ENCODE measurements at regions not wholly inside any gene's neighbourhood (a gene's known extent, or its start where the extent isn't known, plus 50 kb on each side); places are given as distances from the start of the nearest gene placed in this dataset.
"Not testable (repeated sequence)": the region's sequence is repeated elsewhere in the genome, so short reads cannot be mapped to it uniquely, and the experiment has no call there.

GRCh38 chrX:131845771-131846170 is 177.3 kb upstream of the STK26 start:
- H3K9me3 Mint-ChIP-seq (ENCODE audit: low read depth, unreplicated experiment), result no peaks in the 10 kb centered on the region
- H3K4me1 Mint-ChIP-seq (ENCODE audit: low read depth, unreplicated experiment), result no peaks in the 10 kb centered on the region
- TF ChIP-seq, protein P1, sequence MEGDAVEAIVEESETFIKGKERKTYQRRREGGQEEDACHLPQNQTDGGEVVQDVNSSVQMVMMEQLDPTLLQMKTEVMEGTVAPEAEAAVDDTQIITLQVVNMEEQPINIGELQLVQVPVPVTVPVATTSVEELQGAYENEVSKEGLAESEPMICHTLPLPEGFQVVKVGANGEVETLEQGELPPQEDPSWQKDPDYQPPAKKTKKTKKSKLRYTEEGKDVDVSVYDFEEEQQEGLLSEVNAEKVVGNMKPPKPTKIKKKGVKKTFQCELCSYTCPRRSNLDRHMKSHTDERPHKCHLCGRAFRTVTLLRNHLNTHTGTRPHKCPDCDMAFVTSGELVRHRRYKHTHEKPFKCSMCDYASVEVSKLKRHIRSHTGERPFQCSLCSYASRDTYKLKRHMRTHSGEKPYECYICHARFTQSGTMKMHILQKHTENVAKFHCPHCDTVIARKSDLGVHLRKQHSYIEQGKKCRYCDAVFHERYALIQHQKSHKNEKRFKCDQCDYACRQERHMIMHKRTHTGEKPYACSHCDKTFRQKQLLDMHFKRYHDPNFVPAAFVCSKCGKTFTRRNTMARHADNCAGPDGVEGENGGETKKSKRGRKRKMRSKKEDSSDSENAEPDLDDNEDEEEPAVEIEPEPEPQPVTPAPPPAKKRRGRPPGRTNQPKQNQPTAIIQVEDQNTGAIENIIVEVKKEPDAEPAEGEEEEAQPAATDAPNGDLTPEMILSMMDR (IDR thresholded peaks at IDR 0.05; ENCODE audit: unreplicated experiment), result no peak
- DNase-seq, result no peak
- CTCF ChIA-PET, result no interaction called here
- no peaks in the 10 kb centered on the region for H3K27me3 Mint-ChIP-seq (ENCODE audit: unreplicated experiment)
- H3K27ac Mint-ChIP-seq (ENCODE audit: unreplicated experiment), result no peak overlapping the region
- BruUV-seq (replicated peaks), result no TSS peak
- intact Hi-C loops (cut with micrococcal nuclease; ENCODE audit: unreplicated experiment), result loop anchor here (10.0 kb wide), 1 partner anchor 501 kb away; no protein-coding TSS in a partner anchor
- H3K36me3 Mint-ChIP-seq (ENCODE audit: insufficient read depth, unreplicated experiment), result no peaks in the 10 kb centered on the region
- H3K4me3 Mint-ChIP-seq (ENCODE audit: low read depth, unreplicated experiment), result no peak overlapping the region

- DNase-seq; H3K36me3 Mint-ChIP-seq (ENCODE audit: insufficient read depth, unreplicated experiment); H3K9me3 Mint-ChIP-seq (ENCODE audit: low read depth, unreplicated experiment); H3K27ac Mint-ChIP-seq (ENCODE audit: unreplicated experiment); H3K4me1 Mint-ChIP-seq (ENCODE audit: low read depth, unreplicated experiment); BruUV-seq (replicated peaks); H3K27me3 Mint-ChIP-seq (ENCODE audit: unreplicated experiment); H3K4me3 Mint-ChIP-seq (ENCODE audit: low read depth, unreplicated experiment); CTCF ChIA-PET: not testable (repeated sequence)
- intact Hi-C loops (cut with micrococcal nuclease; ENCODE audit: unreplicated experiment), result loop anchor here (5.0 kb wide), 1 partner anchor 761 kb away; no protein-coding TSS in a partner anchor
Observed at GRCh38 chrX:131850964-131851363, 172.1 kb upstream of the STK26 start.

DNA sequence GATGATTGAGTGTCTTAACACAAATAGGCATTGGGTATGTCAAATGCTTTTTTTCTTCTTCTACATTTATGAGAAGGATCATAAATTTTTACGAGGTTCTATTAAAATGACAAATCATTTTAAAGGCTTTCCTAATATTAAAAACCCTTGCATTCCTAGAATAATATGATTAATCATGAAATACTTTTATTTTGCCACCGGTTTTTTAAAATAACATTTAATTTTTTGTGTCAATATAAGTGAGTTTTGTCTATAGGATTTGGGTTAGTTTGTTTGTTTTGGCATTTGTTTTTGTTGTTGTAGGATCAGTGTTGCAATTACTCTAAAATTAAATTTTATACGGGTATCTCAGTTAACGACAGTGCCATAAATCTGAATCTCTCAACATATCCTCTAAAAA is 169.7 kb upstream of the STK26 start:
- Mint-ChIP-seq H3K4me3 (ENCODE audit: low read depth, unreplicated experiment) (no peak overlapping the region), H3K27me3 (ENCODE audit: unreplicated experiment) (no peaks in the 10 kb centered on the region), H3K4me1 (ENCODE audit: low read depth, unreplicated experiment) (no peaks in the 10 kb centered on the region), H3K9me3 (ENCODE audit: low read depth, unreplicated experiment) (no peaks in the 10 kb centered on the region), H3K27ac (ENCODE audit: unreplicated experiment) (no peak overlapping the region), H3K36me3 (ENCODE audit: insufficient read depth, unreplicated experiment) (no peaks in the 10 kb centered on the region)
- BruUV-seq (replicated peaks), result no TSS peak
- intact Hi-C loops (cut with micrococcal nuclease; ENCODE audit: unreplicated experiment), result loop anchor here (5.0 kb wide), 1 partner anchor 759 kb away; no protein-coding TSS in a partner anchor
- TF ChIP-seq, protein P1 (IDR thresholded peaks at IDR 0.05; ENCODE audit: unreplicated experiment), result no peak
- CTCF ChIA-PET, result no interaction called here
- no peak for DNase-seq

GRCh38 chrX:131854581-131854980 is 168.5 kb upstream of the STK26 start:
- no TSS peak for BruUV-seq (replicated peaks)
- Mint-ChIP-seq H3K4me3 (ENCODE audit: low read depth, unreplicated experiment) (no peak overlapping the region), H3K9me3 (ENCODE audit: low read depth, unreplicated experiment) (peaks cover 2% of the 10 kb centered on the region), H3K4me1 (ENCODE audit: low read depth, unreplicated experiment) (no peaks in the 10 kb centered on the region), H3K27ac (ENCODE audit: unreplicated experiment) (no peak overlapping the region), H3K36me3 (ENCODE audit: insufficient read depth, unreplicated experiment) (no peaks in the 10 kb centered on the region), H3K27me3 (ENCODE audit: unreplicated experiment) (no peaks in the 10 kb centered on the region)
- no peak for DNase-seq
- TF ChIP-seq, protein P1 (IDR thresholded peaks at IDR 0.05; ENCODE audit: unreplicated experiment), result no peak
- CTCF ChIA-PET, result interaction anchor here (0.7 to 0.8 kb wide), 4 partner anchors 217 to 365 kb away, joined by 3 to 7 read pairs (median 3); partner anchors contain the start of gene RAP2C
- intact Hi-C loops (cut with micrococcal nuclease; ENCODE audit: unreplicated experiment), result loop anchor here (5.0 kb wide), 1 partner anchor 758 kb away; no protein-coding TSS in a partner anchor

GRCh38 chrX:131861088-131861787 is 161.9 kb upstream of the STK26 start:
- intact Hi-C loops (cut with micrococcal nuclease; ENCODE audit: unreplicated experiment), result no loop called here

More at GRCh38 chrX:131861088-131861787, 161.9 kb upstream of the STK26 start:
- Mint-ChIP-seq H3K36me3 (ENCODE audit: insufficient read depth, unreplicated experiment) (no peaks in the 10 kb centered on the region), H3K4me3 (ENCODE audit: low read depth, unreplicated experiment) (no peak overlapping the region), H3K4me1 (ENCODE audit: low read depth, unreplicated experiment) (no peaks in the 10 kb centered on the region), H3K9me3 (ENCODE audit: low read depth, unreplicated experiment) (peaks cover 2% of the 10 kb centered on the region), H3K27ac (ENCODE audit: unreplicated experiment) (no peak overlapping the region), H3K27me3 (ENCODE audit: unreplicated experiment) (no peaks in the 10 kb centered on the region)
- TF ChIP-seq, protein P1 (IDR thresholded peaks at IDR 0.05; ENCODE audit: unreplicated experiment), result no peak
- DNase-seq, result no peak
- CTCF ChIA-PET, result no interaction called here
- no TSS peak for BruUV-seq (replicated peaks)

Data from Calu3 (cell line).